ENCODE measurements at regions not wholly inside any gene's neighbourhood (a gene's known extent, or its start where the extent isn't known, plus 50 kb on each side); places are given as distances from the start of the nearest gene placed in this dataset.

GRCh38 chr12:46628176-46628575, 197.6 kb downstream of the SLC38A4 start:
- TF ChIP-seq FOXM1 (IDR thresholded peaks at IDR 0.05; ENCODE audit: borderline replicate concordance) (no peak), FOXK2 (IDR thresholded peaks at IDR 0.05) (no peak), PKNOX1 (IDR thresholded peaks at IDR 0.05) (no peak), SUZ12 (IDR thresholded peaks at IDR 0.05) (no peak), ZNF384 (IDR thresholded peaks at IDR 0.05) (no peak)

Measured in HEK293T (cell line).